ENCODE measurements at regions not wholly inside any gene's neighbourhood (a gene's known extent, or its start where the extent isn't known, plus 50 kb on each side); places are given as distances from the start of the nearest gene placed in this dataset.
"Not testable (repeated sequence)": the region's sequence is repeated elsewhere in the genome, so short reads cannot be mapped to it uniquely, and the experiment has no call there.

- DNase-seq, result no peak
Measured at GRCh38 chr7:73918926-73919693, 58.2 kb downstream of the TMEM270 start.

- no peak for DNase-seq
Measured at GRCh38 chr7:73919694-73920375, 58.9 kb downstream of the TMEM270 start.

- DNase-seq, result no peak
Measured at GRCh38 chr7:73920406-73921134, 59.6 kb downstream of the TMEM270 start.

GRCh38 chr7:73921623-73922528 lies 60.9 kb downstream of the TMEM270 start:
- no peak for DNase-seq

- not testable (repeated sequence) for DNase-seq
Measured at GRCh38 chr7:73928644-73929043, 67.7 kb downstream of the TMEM270 start.

- DNase-seq, result no peak
Measured at GRCh38 chr7:73931502-73931901, 70.5 kb downstream of the TMEM270 start.

- no peak for DNase-seq
Measured at GRCh38 chr7:73932364-73932763, 71.4 kb downstream of the TMEM270 start.

GRCh38 chr7:73933091-73933490 lies 72.1 kb downstream of the TMEM270 start:
- no peak for DNase-seq

GRCh38 chr7:73936967-73937366 lies 76.0 kb downstream of the TMEM270 start:
- DNase-seq, result no peak

- DNase-seq, result not testable (repeated sequence)
Measured at GRCh38 chr7:73937650-73938049, 76.7 kb downstream of the TMEM270 start.

GRCh38 chr7:73939528-73939927 lies 78.6 kb downstream of the TMEM270 start:
- DNase-seq, result no peak

- no peak for DNase-seq
Measured at GRCh38 chr7:73940701-73941238, 79.8 kb downstream of the TMEM270 start.

GRCh38 chr7:73941836-73942551 lies 81.0 kb downstream of the TMEM270 start:
- DNase-seq, result no peak

- no peak for DNase-seq
Measured at GRCh38 chr7:73945022-73945421, 83.0 kb upstream of the ELN start.

- DNase-seq, result no peak
Measured at GRCh38 chr7:73948287-73948686, 79.7 kb upstream of the ELN start.

- no peak for DNase-seq
Measured at GRCh38 chr7:73952266-73952665, 75.7 kb upstream of the ELN start.

- no peak for DNase-seq
Measured at GRCh38 chr7:73954181-73954580, 73.8 kb upstream of the ELN start.

GRCh38 chr7:73954861-73955260 lies 73.1 kb upstream of the ELN start:
- no peak for DNase-seq

- no peak for DNase-seq
Measured at GRCh38 chr7:73960548-73960947, 67.4 kb upstream of the ELN start.

GRCh38 chr7:73961991-73962390 lies 66.0 kb upstream of the ELN start:
- DNase-seq, result not testable (repeated sequence)

- DNase-seq, result no peak
Measured at GRCh38 chr7:73963252-73963822, 64.6 kb upstream of the ELN start.
